Right atrium auricular region (tissue), 2 donors: ENCODE measurements at regions not wholly inside any gene's neighbourhood (a gene's known extent, or its start where the extent isn't known, plus 50 kb on each side); places are given as distances from the start of the nearest gene placed in this dataset.
"Not testable (repeated sequence)": the region's sequence is repeated elsewhere in the genome, so short reads cannot be mapped to it uniquely, and the experiment has no call there.

Source experiments
- DNase-seq: peaks from one replicate; pipeline ENCODE4 v3.0.0-alpha.2; 2019; ENCODE audit warnings: low spot score
- H3K27ac ChIP-seq, 2 donors: fragments of 200-600 bp; sonication (generic); 1 replicate in 1 of 2; 2 replicates in 1 of 2; pipeline ENCODE4 v1.5.1; 2016 to 2019
- H3K27me3 ChIP-seq, 2 donors: fragments of 200-600 bp; sonication (generic); one replicate each; pipeline versions ENCODE4 v1.5.1 to v1.6.0; 2017 to 2019
- H3K36me3 ChIP-seq: fragments of 200-600 bp; sonication (generic); one replicate; pipeline ENCODE4 v1.5.1; 2016
- H3K4me1 ChIP-seq, 2 donors: fragments of 200-600 bp; sonication (generic); one replicate each; pipeline versions ENCODE4 v1.5.1 to v1.6.0; 2017 to 2019
- H3K4me3 ChIP-seq, 2 donors: fragments of 200-600 bp; sonication (generic); 1 replicate in 1 of 2; 2 replicates in 1 of 2; pipeline ENCODE4 v1.5.1; 2017 to 2019; ENCODE audit warnings: mild to moderate bottlenecking in 1 of 2, moderate library complexity in 1 of 2
- H3K9me3 ChIP-seq, 2 donors: fragments of 200-600 bp; sonication (generic); one replicate each; pipeline ENCODE4 v1.5.1; 2019
- CTCF ChIP-seq, 2 donors: fragments of 200-600 bp; sonication (generic); IDR thresholded peaks; one replicate each; pipeline ENCODE4 v1.5.1; 2019; ENCODE audit warnings: antibody characterized with exemption in 2 of 2

GRCh38 chr7:81053623-81054022 lies 134.8 kb upstream of the SEMA3C start:
- no peaks in the 10 kb centered on the region for H3K36me3 ChIP-seq
- DNase-seq, result no peak

GRCh38 chr7:81051811-81052413 lies 133.1 kb upstream of the SEMA3C start:
- Histone ChIP-seq H3K27me3 (no peaks in the 10 kb centered on the region), H3K9me3 (peaks cover 0 to 9% of the 10 kb centered on the region in 2 donors), H3K4me3 (no peak overlapping the region), H3K36me3 (no peaks in the 10 kb centered on the region), H3K27ac (no peak overlapping the region), H3K4me1 (no peaks in the 10 kb centered on the region)
- no peak for DNase-seq
- no peak for TF ChIP-seq CTCF (IDR thresholded peaks at IDR 0.05)

More at GRCh38 chr7:81053623-81054022, 134.8 kb upstream of the SEMA3C start:
- H3K4me3 ChIP-seq, result no peak overlapping the region
- H3K27me3 ChIP-seq, result no peaks in the 10 kb centered on the region
- TF ChIP-seq CTCF (IDR thresholded peaks at IDR 0.05), result no peak
- no peaks in the 10 kb centered on the region for H3K9me3 ChIP-seq
- H3K4me1 ChIP-seq, result no peaks in the 10 kb centered on the region
- H3K27ac ChIP-seq, result no peak overlapping the region

- Histone ChIP-seq H3K27me3 (no peaks in the 10 kb centered on the region), H3K4me1 (no peaks in the 10 kb centered on the region), H3K9me3 (peaks cover 0 to 17% of the 10 kb centered on the region in 2 donors), H3K36me3 (no peaks in the 10 kb centered on the region), H3K27ac (no peak overlapping the region), H3K4me3 (no peak overlapping the region)
- DNase-seq, result no peak
- no peak for TF ChIP-seq CTCF (IDR thresholded peaks at IDR 0.05)
Measured at GRCh38 chr7:81045491-81046030, 126.7 kb upstream of the SEMA3C start.

GRCh38 chr7:81042646-81043045 lies 123.8 kb upstream of the SEMA3C start:
- peaks cover 0 to 16% of the 10 kb centered on the region in 2 donors for H3K9me3 ChIP-seq
- not testable (repeated sequence) for H3K4me1 ChIP-seq, H3K4me3 ChIP-seq, DNase-seq, H3K27me3 ChIP-seq, H3K36me3 ChIP-seq, H3K27ac ChIP-seq

- TF ChIP-seq CTCF (IDR thresholded peaks at IDR 0.05), result no peak
- Histone ChIP-seq H3K4me3 (no peak overlapping the region), H3K27ac (no peak overlapping the region), H3K27me3 (no peaks in the 10 kb centered on the region), H3K4me1 (no peaks in the 10 kb centered on the region), H3K36me3 (no peaks in the 10 kb centered on the region), H3K9me3 (no peaks in the 10 kb centered on the region)
- DNase-seq, result no peak
Measured at GRCh38 chr7:81040496-81040895, 121.6 kb upstream of the SEMA3C start.

- Histone ChIP-seq H3K4me1 (no peaks in the 10 kb centered on the region), H3K9me3 (no peaks in the 10 kb centered on the region), H3K36me3 (no peaks in the 10 kb centered on the region), H3K27me3 (no peaks in the 10 kb centered on the region), H3K4me3 (no peak overlapping the region), H3K27ac (no peak overlapping the region)
- TF ChIP-seq CTCF (IDR thresholded peaks at IDR 0.05), result no peak
- no peak for DNase-seq
Measured at GRCh38 chr7:81036871-81037270, 118.0 kb upstream of the SEMA3C start.
